ENCODE measurements at regions not wholly inside any gene's neighbourhood (a gene's known extent, or its start where the extent isn't known, plus 50 kb on each side); places are given as distances from the start of the nearest gene placed in this dataset.

DNA sequence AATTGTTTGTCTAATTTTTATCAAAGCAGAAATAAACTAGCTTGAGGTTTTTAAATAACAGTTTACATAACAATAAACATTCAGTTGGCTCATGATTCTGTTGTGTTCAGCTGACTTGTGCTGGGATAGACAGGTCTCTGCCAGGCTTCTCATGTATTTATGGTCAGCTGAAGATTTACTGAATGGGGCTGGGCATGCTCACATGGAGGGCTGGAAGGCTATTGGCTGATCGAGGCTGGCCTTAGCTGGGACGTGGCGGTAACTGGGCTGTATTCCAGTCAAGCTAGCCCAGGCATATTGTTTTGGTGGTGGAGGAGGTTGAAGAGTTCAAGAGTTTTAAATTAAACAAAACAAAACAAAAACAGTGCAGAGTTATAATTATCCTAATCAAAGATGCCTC, 251.0 kb upstream of the MTPN start:
- peaks cover 0 to 63% (median 50%) of the 10 kb centered on the region in 8 donors for H3K9me3 ChIP-seq
- no peaks in the 10 kb centered on the region for H3K27me3 ChIP-seq (replicated peaks in 1 of 7)
- no peak overlapping the region for H3K4me3 ChIP-seq
- no peak overlapping the region for H3K27ac ChIP-seq
- H3K36me3 ChIP-seq: no peaks in the 10 kb centered on the region
- DNase-seq: no peak
- 81 to 88% (median 86%) methylated on average over 3 of the region's 3 CpGs for WGBS, 5 donors
- intact Hi-C loops (cut with DNase I; ENCODE audit: low total_unique reads): no loop called here
- TF ChIP-seq POLR2A (IDR thresholded peaks at IDR 0.05): no peak
- TF ChIP-seq, protein P1, sequence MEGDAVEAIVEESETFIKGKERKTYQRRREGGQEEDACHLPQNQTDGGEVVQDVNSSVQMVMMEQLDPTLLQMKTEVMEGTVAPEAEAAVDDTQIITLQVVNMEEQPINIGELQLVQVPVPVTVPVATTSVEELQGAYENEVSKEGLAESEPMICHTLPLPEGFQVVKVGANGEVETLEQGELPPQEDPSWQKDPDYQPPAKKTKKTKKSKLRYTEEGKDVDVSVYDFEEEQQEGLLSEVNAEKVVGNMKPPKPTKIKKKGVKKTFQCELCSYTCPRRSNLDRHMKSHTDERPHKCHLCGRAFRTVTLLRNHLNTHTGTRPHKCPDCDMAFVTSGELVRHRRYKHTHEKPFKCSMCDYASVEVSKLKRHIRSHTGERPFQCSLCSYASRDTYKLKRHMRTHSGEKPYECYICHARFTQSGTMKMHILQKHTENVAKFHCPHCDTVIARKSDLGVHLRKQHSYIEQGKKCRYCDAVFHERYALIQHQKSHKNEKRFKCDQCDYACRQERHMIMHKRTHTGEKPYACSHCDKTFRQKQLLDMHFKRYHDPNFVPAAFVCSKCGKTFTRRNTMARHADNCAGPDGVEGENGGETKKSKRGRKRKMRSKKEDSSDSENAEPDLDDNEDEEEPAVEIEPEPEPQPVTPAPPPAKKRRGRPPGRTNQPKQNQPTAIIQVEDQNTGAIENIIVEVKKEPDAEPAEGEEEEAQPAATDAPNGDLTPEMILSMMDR (IDR thresholded peaks at IDR 0.05 in 8 of 11, conservative IDR thresholded peaks at IDR 0.05 in 3 of 11): no peak
- TF ChIP-seq POLR2AphosphoS5 (IDR thresholded peaks at IDR 0.05): no peak
- H3K4me1 ChIP-seq: no peaks in the 10 kb centered on the region

DNA sequence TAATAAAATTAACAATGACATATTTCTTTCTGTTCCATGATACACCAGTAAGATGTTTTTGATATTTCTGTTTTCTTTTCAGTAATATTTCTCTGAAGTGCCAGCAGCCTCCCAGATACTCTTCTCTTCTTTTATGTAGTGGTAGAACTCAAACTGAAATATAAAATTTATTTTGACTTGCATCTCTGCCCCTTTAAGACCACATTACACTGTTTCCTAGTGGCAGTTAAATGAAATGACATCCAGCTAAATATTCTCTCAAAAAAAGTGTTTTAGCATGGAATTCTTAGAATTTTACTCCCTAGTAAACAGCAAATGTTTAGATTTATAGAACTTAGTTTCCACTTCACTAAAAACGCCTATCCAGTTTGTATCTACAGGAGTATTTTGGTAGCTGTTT, 237.2 kb upstream of the MTPN start:
- H3K4me3 ChIP-seq: no peak overlapping the region
- 46 to 73% (median 61%) methylated on average over 1 of the region's 1 CpG for WGBS, 5 donors
- peaks cover 0 to 6% (median 0%) of the 10 kb centered on the region in 6 donors for H3K36me3 ChIP-seq
- H3K9me3 ChIP-seq: peaks cover 0 to 24% (median 5%) of the 10 kb centered on the region in 8 donors
- no peak overlapping the region for H3K27ac ChIP-seq
- TF ChIP-seq POLR2AphosphoS5 (IDR thresholded peaks at IDR 0.05) (no peak), POLR2A (IDR thresholded peaks at IDR 0.05) (no peak)
- TF ChIP-seq, protein P1 (IDR thresholded peaks at IDR 0.05 in 8 of 11, conservative IDR thresholded peaks at IDR 0.05 in 3 of 11): no peak
- no peaks in the 10 kb centered on the region for H3K27me3 ChIP-seq (replicated peaks in 1 of 7)
- DNase-seq: no peak
- no peaks in the 10 kb centered on the region for H3K4me1 ChIP-seq
- intact Hi-C loops (cut with DNase I; ENCODE audit: low total_unique reads): no loop called here

DNA sequence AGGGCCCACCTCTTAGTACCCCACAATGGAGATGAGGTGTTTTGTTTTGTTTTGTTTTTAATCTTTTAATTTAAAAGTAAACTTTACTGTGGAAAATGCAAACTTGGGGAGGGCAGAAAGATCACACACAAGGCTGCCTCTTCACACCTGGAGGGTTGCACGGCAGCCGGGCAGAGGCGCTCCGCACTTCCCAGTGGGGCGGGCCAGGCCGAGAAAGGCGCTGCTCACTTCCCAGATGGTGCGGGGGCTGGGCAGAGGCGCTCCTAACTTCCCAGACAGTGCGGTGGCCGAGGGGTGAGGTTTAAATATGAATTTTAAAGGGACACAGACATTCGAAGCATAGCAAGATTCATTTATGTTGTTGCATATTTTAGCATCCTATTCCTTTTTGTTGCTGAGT, 235.9 kb upstream of the MTPN start:
- no peak for DNase-seq
- Histone ChIP-seq H3K27me3 (replicated peaks in 1 of 7) (no peaks in the 10 kb centered on the region), H3K36me3 (peaks cover 0 to 6% (median 0%) of the 10 kb centered on the region in 6 donors), H3K27ac (no peak overlapping the region), H3K4me3 (no peak overlapping the region), H3K9me3 (peaks cover 0 to 24% (median 5%) of the 10 kb centered on the region in 8 donors), H3K4me1 (no peaks in the 10 kb centered on the region)
- TF ChIP-seq POLR2A (IDR thresholded peaks at IDR 0.05) (no peak), POLR2AphosphoS5 (IDR thresholded peaks at IDR 0.05) (no peak)
- TF ChIP-seq, protein P1 (IDR thresholded peaks at IDR 0.05 in 8 of 11, conservative IDR thresholded peaks at IDR 0.05 in 3 of 11): no peak
- intact Hi-C loops (cut with DNase I; ENCODE audit: low total_unique reads): no loop called here
- WGBS, 5 donors: 91 to 93% (median 92%) methylated on average over 12 of the region's 12 CpGs

DNA sequence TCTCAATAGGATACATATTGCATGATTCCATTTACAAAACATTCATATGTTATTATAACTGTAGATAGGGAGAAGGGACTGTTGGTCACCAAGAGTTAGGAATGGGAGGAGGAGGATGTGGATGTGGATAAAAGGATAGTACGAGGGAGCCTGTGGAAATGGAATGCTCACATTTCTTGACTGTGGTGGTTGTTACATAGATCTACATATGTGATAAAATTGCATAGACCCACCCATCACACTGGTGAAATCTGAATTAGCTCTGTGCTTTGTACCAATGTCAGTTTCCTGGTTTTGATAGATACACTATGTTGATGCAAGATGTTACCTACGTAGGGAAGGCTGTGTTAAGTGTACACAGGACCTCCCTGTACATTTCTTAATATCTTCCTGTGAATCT, 233.5 kb upstream of the MTPN start:
- no peak overlapping the region for H3K4me3 ChIP-seq
- H3K36me3 ChIP-seq: peaks cover 0 to 6% (median 0%) of the 10 kb centered on the region in 6 donors
- peaks cover 0 to 13% (median 1%) of the 10 kb centered on the region in 8 donors for H3K9me3 ChIP-seq
- no peaks in the 10 kb centered on the region for H3K4me1 ChIP-seq
- intact Hi-C loops (cut with DNase I; ENCODE audit: low total_unique reads): no loop called here
- TF ChIP-seq, protein P1 (IDR thresholded peaks at IDR 0.05 in 8 of 11, conservative IDR thresholded peaks at IDR 0.05 in 3 of 11): no peak
- TF ChIP-seq POLR2AphosphoS5 (IDR thresholded peaks at IDR 0.05) (no peak), POLR2A (IDR thresholded peaks at IDR 0.05) (no peak)
- 61 to 74% (median 70%) methylated on average over 2 of the region's 2 CpGs for WGBS, 5 donors
- H3K27ac ChIP-seq: no peak overlapping the region
- H3K27me3 ChIP-seq (replicated peaks in 1 of 7): no peaks in the 10 kb centered on the region
- no peak for DNase-seq
